Mesenchymal stem cell (in vitro differentiated cells and primary cell): ENCODE measurements at regions not wholly inside any gene's neighbourhood (a gene's known extent, or its start where the extent isn't known, plus 50 kb on each side); places are given as distances from the start of the nearest gene placed in this dataset.
A peak's percentile ranks its signal among the peaks of the same experiment; 100 is the strongest.

Source experiments
- DNase-seq: peaks from one replicate; pipeline ENCODE4 v3.0.0-alpha.2; 2013
- H2AFZ ChIP-seq: one replicate; pipeline ENCODE4 v1.6.1; 2013; ENCODE audit warnings: low read depth, mild to moderate bottlenecking, control low read depth, inconsistent platforms, low read length, moderate library complexity
- H2AK5ac ChIP-seq: 2 replicates; pipeline ENCODE4 v1.6.1; 2013; ENCODE audit warnings: low read length, moderate library complexity, mild to moderate bottlenecking, inconsistent platforms; ENCODE audit not compliant: severe bottlenecking
- H2BK120ac ChIP-seq: one replicate; pipeline ENCODE4 v1.6.1; 2013; ENCODE audit warnings: low read depth, mild to moderate bottlenecking, inconsistent platforms, low read length, moderate library complexity
- H2BK12ac ChIP-seq, 2 experiments: one replicate each; pipeline ENCODE4 v1.6.1; 2013; ENCODE audit warnings: inconsistent platforms in 2 of 2, low read length in 2 of 2, mild to moderate bottlenecking in 2 of 2, moderate library complexity in 2 of 2, control low read depth in 1 of 2
- H2BK15ac ChIP-seq: one replicate; pipeline ENCODE4 v1.6.1; 2013; ENCODE audit warnings: mild to moderate bottlenecking, low read depth, inconsistent platforms; ENCODE audit not compliant: poor library complexity, severe bottlenecking
- H2BK5ac ChIP-seq: 2 replicates; pipeline ENCODE4 v1.6.1; 2013; ENCODE audit warnings: low read depth, mild to moderate bottlenecking, low read length, control low read depth, inconsistent platforms; ENCODE audit not compliant: poor library complexity, severe bottlenecking
- H3K14ac ChIP-seq, 2 experiments: one replicate each; pipeline ENCODE4 v1.6.1; 2013; ENCODE audit warnings: inconsistent platforms in 2 of 2, low read length in 2 of 2, control low read depth in 1 of 2, mild to moderate bottlenecking in 1 of 2, moderate library complexity in 1 of 2
- H3K18ac ChIP-seq, 2 experiments: one replicate each; pipeline ENCODE4 v1.6.1; 2013; ENCODE audit warnings: inconsistent platforms in 2 of 2, low read length in 2 of 2, control low read depth in 1 of 2, low read depth in 1 of 2, mild to moderate bottlenecking in 1 of 2
- H3K23ac ChIP-seq, 2 experiments: one replicate each; pipeline ENCODE4 v1.6.1; 2013; ENCODE audit warnings: inconsistent platforms in 2 of 2, low read length in 2 of 2, mild to moderate bottlenecking in 2 of 2, moderate library complexity in 2 of 2, control low read depth in 1 of 2
- H3K27ac ChIP-seq: 2 replicates; pipeline ENCODE4 v1.5.1; 2013; ENCODE audit warnings: mild to moderate bottlenecking, moderate library complexity, low read length, control low read depth, inconsistent platforms; ENCODE audit not compliant: poor library complexity, severe bottlenecking
- H3K27me3 ChIP-seq, 2 experiments: 2 replicates each; pipeline versions ENCODE4 v1.6.1 to v1.7.0; 2013; ENCODE audit warnings: low read length in 2 of 2, mild to moderate bottlenecking in 2 of 2, moderate library complexity in 2 of 2, control low read depth in 1 of 2, inconsistent platforms in 1 of 2; ENCODE audit not compliant: control insufficient read depth in 1 of 2, insufficient read depth in 1 of 2
- H3K36me3 ChIP-seq, 2 experiments: 2 replicates each; pipeline versions ENCODE4 v1.6.1 to v1.7.0; 2013; ENCODE audit warnings: low read length in 2 of 2, control low read depth in 1 of 2, inconsistent platforms in 1 of 2, low read depth in 1 of 2, mild to moderate bottlenecking in 1 of 2; ENCODE audit not compliant: insufficient read depth in 2 of 2, control insufficient read depth in 1 of 2
- H3K4ac ChIP-seq, 2 experiments: one replicate each; pipeline ENCODE4 v1.6.1; 2013; ENCODE audit warnings: inconsistent platforms in 2 of 2, low read length in 2 of 2, mild to moderate bottlenecking in 2 of 2, moderate library complexity in 2 of 2, control low read depth in 1 of 2, low read depth in 1 of 2
- H3K4me1 ChIP-seq: 2 replicates; pipeline ENCODE4 v1.6.1; 2013; ENCODE audit warnings: low read depth, low read length, control low read depth; ENCODE audit not compliant: control insufficient read depth, insufficient read depth
- H3K4me2 ChIP-seq: 2 replicates; pipeline ENCODE4 v1.6.1; 2013; ENCODE audit warnings: low read length, mild to moderate bottlenecking, inconsistent platforms; ENCODE audit not compliant: poor library complexity, severe bottlenecking
- H3K4me3 ChIP-seq, 2 experiments: 2 replicates each; pipeline versions ENCODE4 v1.5.1 to v1.7.0; 2013; ENCODE audit warnings: low read length in 2 of 2, mild to moderate bottlenecking in 2 of 2, control low read depth in 1 of 2, low read depth in 1 of 2; ENCODE audit not compliant: insufficient read depth in 1 of 2
- H3K79me1 ChIP-seq: replicated peaks from 2 replicates; pipeline ENCODE4 v1.6.1; 2013; ENCODE audit warnings: mild to moderate bottlenecking, control low read depth, low read length, inconsistent platforms; ENCODE audit not compliant: poor library complexity, severe bottlenecking
- H3K9ac ChIP-seq: 2 replicates; pipeline ENCODE4 v1.7.0; 2013; ENCODE audit warnings: mild to moderate bottlenecking, low read length, moderate library complexity
- H3K9me3 ChIP-seq: 2 replicates; pipeline ENCODE4 v1.7.0; 2013; ENCODE audit warnings: mild to moderate bottlenecking, low read length; ENCODE audit not compliant: control insufficient read depth
- H4K8ac ChIP-seq: one replicate; pipeline ENCODE4 v1.6.1; 2013; ENCODE audit warnings: inconsistent platforms, mild to moderate bottlenecking, low read length, moderate library complexity
- H4K91ac ChIP-seq: one replicate; pipeline ENCODE4 v1.6.1; 2013; ENCODE audit warnings: mild to moderate bottlenecking, low read length, inconsistent platforms
- WGBS: methylation state at CpG from one replicate; pipeline ENCODE4 v1.1.7; 2013; ENCODE audit warnings: mixed read lengths; 5-methylcytosine and 5-hydroxymethylcytosine counted together

GRCh38 chr17:13833921-13834320 is 232.2 kb upstream of the HS3ST3A1 start:
- 89% methylated on average over 2 of the region's 2 CpGs for WGBS
- no peak overlapping the region for H3K23ac ChIP-seq

DNA sequence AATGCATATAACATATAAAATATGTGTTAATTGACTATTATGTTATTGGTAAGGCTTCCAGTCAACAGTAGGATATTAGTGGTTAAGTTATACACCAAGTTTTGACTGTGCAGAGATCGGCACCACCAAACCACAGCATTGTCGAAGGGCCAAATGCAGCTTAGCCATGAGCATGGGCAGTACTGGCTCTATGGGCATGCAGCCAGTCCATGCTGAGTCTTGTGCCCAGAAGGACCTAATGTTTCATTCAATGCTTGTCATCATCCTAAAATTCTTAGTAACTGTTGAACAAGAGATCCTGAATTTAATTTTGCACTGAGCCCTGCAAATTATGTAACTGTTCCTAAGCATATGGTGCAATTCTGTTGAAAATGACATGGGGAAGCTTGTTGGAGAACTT is 233.4 kb upstream of the HS3ST3A1 start:
- Histone ChIP-seq H3K4me2 (no peak overlapping the region), H2BK12ac (no peak overlapping the region), H3K14ac (no peak overlapping the region), H2AK5ac (no peak overlapping the region), H3K79me1 (no peaks in the 10 kb centered on the region), H2BK5ac (no peak overlapping the region), H3K4ac (no peak overlapping the region), H4K8ac (no peak overlapping the region), H3K27me3 (no peaks in the 10 kb centered on the region), H3K23ac (no peak overlapping the region), H2BK120ac (no peak overlapping the region), H3K18ac (no peak overlapping the region), H2AFZ (no peak overlapping the region), H3K9me3 (no peaks in the 10 kb centered on the region), H3K4me3 (no peak overlapping the region), H3K36me3 (no peaks in the 10 kb centered on the region), H2BK15ac (no peak overlapping the region), H3K27ac (no peak overlapping the region), H3K9ac (no peak overlapping the region), H3K4me1 (no peaks in the 10 kb centered on the region), H4K91ac (no peak overlapping the region)
- 92% methylated on average over 2 of the region's 2 CpGs for WGBS
- no peak for DNase-seq

More at GRCh38 chr17:13833921-13834320, 232.2 kb upstream of the HS3ST3A1 start:
- no peak overlapping the region for H4K8ac ChIP-seq
- H3K9me3 ChIP-seq = no peaks in the 10 kb centered on the region
- no peak overlapping the region for H2AK5ac ChIP-seq
- no peaks in the 10 kb centered on the region for H3K4me1 ChIP-seq
- no peaks in the 10 kb centered on the region for H3K27me3 ChIP-seq
- no peak overlapping the region for H3K27ac ChIP-seq
- H3K36me3 ChIP-seq = no peaks in the 10 kb centered on the region
- no peak overlapping the region for H2BK120ac ChIP-seq
- DNase-seq = no peak
- no peak overlapping the region for H3K18ac ChIP-seq
- no peak overlapping the region for H3K4me3 ChIP-seq
- no peak overlapping the region for H2BK12ac ChIP-seq
- no peaks in the 10 kb centered on the region for H3K79me1 ChIP-seq
- no peak overlapping the region for H3K4me2 ChIP-seq
- H3K4ac ChIP-seq = no peak overlapping the region
- no peak overlapping the region for H2BK15ac ChIP-seq
- no peak overlapping the region for H2BK5ac ChIP-seq
- H3K9ac ChIP-seq = no peak overlapping the region
- no peak overlapping the region for H2AFZ ChIP-seq
- no peak overlapping the region for H4K91ac ChIP-seq
- no peak overlapping the region for H3K14ac ChIP-seq

DNA sequence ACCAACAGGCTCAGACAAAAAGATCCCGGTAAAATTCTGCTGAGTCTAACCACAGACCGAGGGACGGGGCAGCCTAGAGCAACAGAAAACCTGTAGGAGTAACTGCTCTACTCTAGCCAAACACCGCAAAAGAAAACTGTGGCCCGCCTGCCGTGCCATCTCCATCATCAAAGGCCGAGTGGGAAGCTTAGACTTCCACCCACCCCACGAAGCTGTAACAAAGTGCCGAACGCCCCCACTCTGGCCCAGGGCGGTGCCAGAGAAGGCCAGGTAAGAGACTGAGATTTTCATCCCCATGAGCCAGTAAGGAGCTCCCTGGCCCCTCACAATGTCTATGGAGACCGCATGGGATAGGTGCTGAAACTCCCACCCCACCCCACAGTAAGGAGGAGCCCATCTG is 231.9 kb upstream of the COX10 start:
- Histone ChIP-seq H2BK120ac (no peak overlapping the region), H2BK15ac (peak overlapping the region; percentile 19), H4K8ac (no peak overlapping the region), H3K4me3 (no peak overlapping the region), H3K9me3 (no peaks in the 10 kb centered on the region), H4K91ac (no peak overlapping the region), H3K27me3 (no peaks in the 10 kb centered on the region), H3K36me3 (no peaks in the 10 kb centered on the region), H2BK12ac (no peak overlapping the region), H2AFZ (no peak overlapping the region), H3K14ac (no peak overlapping the region), H2BK5ac (no peak overlapping the region), H2AK5ac (no peak overlapping the region), H3K79me1 (no peaks in the 10 kb centered on the region), H3K4me1 (no peaks in the 10 kb centered on the region), H3K9ac (no peak overlapping the region), H3K23ac (no peak overlapping the region), H3K18ac (no peak overlapping the region), H3K4me2 (no peak overlapping the region), H3K27ac (no peak overlapping the region), H3K4ac (no peak overlapping the region)
- whole genome bisulfite sequencing = 94% methylated on average over 12 of the region's 12 CpGs
- no peak for DNase-seq

GRCh38 chr17:13840254-13840653 is 229.1 kb upstream of the COX10 start:
- Histone ChIP-seq H2BK5ac (no peak overlapping the region), H2BK120ac (no peak overlapping the region), H3K18ac (no peak overlapping the region), H3K9me3 (no peaks in the 10 kb centered on the region), H3K23ac (no peak overlapping the region), H3K36me3 (no peaks in the 10 kb centered on the region), H2AK5ac (no peak overlapping the region), H3K27me3 (no peaks in the 10 kb centered on the region), H3K4me2 (no peak overlapping the region), H3K4me1 (no peaks in the 10 kb centered on the region), H3K9ac (no peak overlapping the region), H2AFZ (no peak overlapping the region), H2BK15ac (no peak overlapping the region), H3K14ac (no peak overlapping the region), H4K8ac (no peak overlapping the region), H3K4ac (no peak overlapping the region), H3K4me3 (no peak overlapping the region), H3K79me1 (no peaks in the 10 kb centered on the region), H4K91ac (no peak overlapping the region), H3K27ac (no peak overlapping the region), H2BK12ac (no peak overlapping the region)
- WGBS = no CpG with 5 or more reads among the region's 1 CpG
- no peak for DNase-seq
